ENCODE measurements at regions not wholly inside any gene's neighbourhood (a gene's known extent, or its start where the extent isn't known, plus 50 kb on each side); places are given as distances from the start of the nearest gene placed in this dataset.

DNA sequence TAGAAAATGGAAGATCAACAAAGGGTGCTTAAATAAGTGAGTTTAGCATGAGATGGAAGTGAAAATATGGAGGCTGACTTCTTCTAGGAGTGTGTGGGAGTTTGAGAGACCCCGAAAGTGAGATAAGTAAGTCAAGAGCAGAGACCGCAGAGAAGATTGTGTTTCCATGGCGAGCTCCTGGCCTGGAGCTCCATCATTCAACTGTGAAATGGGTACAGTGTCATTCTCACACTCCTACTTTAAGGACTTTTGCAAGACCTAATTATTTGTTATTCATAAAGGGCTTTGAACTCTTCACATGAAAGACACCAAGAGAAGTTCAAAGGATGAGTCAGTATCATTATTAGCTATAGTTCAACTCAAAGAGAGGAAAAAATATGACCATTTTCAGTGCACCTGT is 134.2 kb upstream of the PIK3C3 start:
- CTCF ChIA-PET, result no interaction called here
- Mint-ChIP-seq H3K27ac (no peak overlapping the region), H3K27me3 (ENCODE audit: low read depth) (no peaks in the 10 kb centered on the region), H3K9me3 (ENCODE audit: insufficient read depth) (no peaks in the 10 kb centered on the region), H3K4me1 (ENCODE audit: low read depth) (no peaks in the 10 kb centered on the region), H3K4me3 (no peak overlapping the region), H3K36me3 (ENCODE audit: low read depth) (no peaks in the 10 kb centered on the region)
- DNase-seq (no peak), ATAC-seq (no peak)
- POLR2A ChIA-PET, result no interaction called here

DNA sequence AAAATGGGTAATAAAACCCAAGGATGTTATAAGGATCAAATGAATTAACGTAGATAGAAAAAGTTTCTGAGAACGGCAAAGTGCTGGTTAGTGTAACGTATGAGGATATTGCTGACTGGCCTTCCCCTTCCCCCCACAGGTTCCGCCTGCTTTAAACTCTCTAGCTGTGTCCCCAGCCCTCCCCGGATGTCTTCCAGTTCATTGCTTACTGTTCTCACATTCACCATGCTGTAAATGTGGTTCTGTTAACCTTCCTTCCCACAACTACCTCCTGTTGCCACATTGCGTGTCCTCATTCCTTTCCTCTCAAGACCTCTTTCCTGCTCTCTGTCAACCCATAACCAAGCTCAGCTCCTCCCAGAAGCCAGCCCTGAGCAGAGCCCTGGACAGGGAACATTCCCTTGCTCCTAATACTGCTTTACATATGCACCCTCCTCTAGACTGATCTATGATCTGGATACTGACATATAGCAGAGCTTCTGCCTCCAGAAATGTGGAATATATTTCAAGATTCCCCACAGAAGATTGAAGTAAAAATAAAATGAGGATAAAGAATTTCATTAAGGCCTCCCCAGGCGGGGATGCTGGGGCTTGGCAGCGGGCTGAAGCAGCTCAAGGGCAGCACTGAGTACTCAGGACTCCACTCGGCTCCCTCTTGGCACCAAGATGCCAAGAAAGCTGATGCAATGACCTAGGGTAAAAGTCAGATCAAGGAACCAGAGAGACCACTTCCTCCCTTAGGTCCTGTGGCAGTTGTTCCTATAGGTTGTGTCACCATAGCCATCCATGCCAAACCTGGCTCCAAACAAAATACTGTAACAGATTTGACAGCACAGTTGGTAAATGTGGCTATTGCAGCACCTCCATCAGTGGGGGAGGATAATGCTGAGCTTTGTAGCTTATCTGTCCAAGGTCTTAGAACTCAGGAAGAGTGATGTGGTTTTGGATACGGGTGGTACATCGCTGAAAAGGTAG is 136.4 kb upstream of the PIK3C3 start:
- Mint-ChIP-seq H3K36me3 (ENCODE audit: low read depth) (no peaks in the 10 kb centered on the region), H3K27me3 (ENCODE audit: low read depth) (no peaks in the 10 kb centered on the region), H3K4me1 (ENCODE audit: low read depth) (no peaks in the 10 kb centered on the region), H3K4me3 (no peak overlapping the region), H3K27ac (no peak overlapping the region), H3K9me3 (ENCODE audit: insufficient read depth) (no peaks in the 10 kb centered on the region)
- DNase-seq, result no peak
- ChIA-PET CTCF (no interaction called here), POLR2A (no interaction called here)
- ATAC-seq, result no peak

DNA sequence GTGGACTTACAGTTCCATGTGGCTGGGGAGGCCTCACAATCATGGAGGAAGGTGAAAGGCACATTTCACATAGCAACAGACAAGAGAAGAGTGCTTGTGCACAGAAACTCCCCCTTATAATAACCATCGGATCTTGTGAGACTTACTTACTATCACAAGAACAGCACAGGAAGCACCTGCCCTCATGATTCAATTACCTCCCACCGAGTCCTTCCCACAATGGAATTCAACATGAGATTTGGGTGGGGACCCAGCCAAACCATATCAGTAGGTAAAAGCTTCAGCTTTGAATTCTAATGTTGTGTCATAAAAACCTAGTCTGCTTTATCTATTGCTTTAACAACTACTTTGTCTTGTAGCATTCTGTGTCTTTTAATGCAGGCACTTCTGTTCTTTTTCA is 140.4 kb upstream of the PIK3C3 start:
- H3K4me1 Mint-ChIP-seq (ENCODE audit: low read depth), result no peaks in the 10 kb centered on the region
- H3K36me3 Mint-ChIP-seq (ENCODE audit: low read depth), result no peaks in the 10 kb centered on the region
- no peak overlapping the region for H3K4me3 Mint-ChIP-seq
- no peak overlapping the region for H3K27ac Mint-ChIP-seq
- ATAC-seq (no peak), DNase-seq (no peak)
- no peaks in the 10 kb centered on the region for H3K9me3 Mint-ChIP-seq (ENCODE audit: insufficient read depth)
- POLR2A ChIA-PET, result no interaction called here
- CTCF ChIA-PET, result interaction anchor here (0.7 kb wide), 1 partner anchor 959 kb away, joined by 3 read pairs; no protein-coding TSS in a partner anchor
- H3K27me3 Mint-ChIP-seq (ENCODE audit: low read depth), result peaks cover 2% of the 10 kb centered on the region

DNA sequence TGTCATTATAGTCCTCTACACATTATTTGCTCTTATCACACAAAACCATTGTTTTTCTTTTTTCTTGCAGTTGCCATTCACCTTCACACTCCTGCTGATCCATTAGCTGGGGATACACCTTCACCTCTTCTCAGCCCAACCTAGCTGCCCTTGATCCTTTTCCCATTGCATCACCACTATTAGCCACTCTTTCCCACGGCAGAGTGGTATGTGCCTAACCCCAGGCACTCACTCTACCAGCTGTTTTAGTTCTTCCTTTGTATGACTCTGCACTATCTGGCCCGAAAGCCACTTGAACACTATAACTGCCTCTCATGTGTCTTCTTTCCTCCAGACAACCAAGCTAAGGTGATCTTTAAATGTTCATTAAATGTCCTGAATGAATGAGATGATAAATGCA is 145.4 kb upstream of the PIK3C3 start:
- no peak overlapping the region for H3K4me3 Mint-ChIP-seq
- ATAC-seq (no peak), DNase-seq (no peak)
- no peak overlapping the region for H3K27ac Mint-ChIP-seq
- no peaks in the 10 kb centered on the region for H3K36me3 Mint-ChIP-seq (ENCODE audit: low read depth)
- no peaks in the 10 kb centered on the region for H3K9me3 Mint-ChIP-seq (ENCODE audit: insufficient read depth)
- peaks cover 3% of the 10 kb centered on the region for H3K27me3 Mint-ChIP-seq (ENCODE audit: low read depth)
- ChIA-PET CTCF (no interaction called here), POLR2A (no interaction called here)
- H3K4me1 Mint-ChIP-seq (ENCODE audit: low read depth), result no peaks in the 10 kb centered on the region

DNA sequence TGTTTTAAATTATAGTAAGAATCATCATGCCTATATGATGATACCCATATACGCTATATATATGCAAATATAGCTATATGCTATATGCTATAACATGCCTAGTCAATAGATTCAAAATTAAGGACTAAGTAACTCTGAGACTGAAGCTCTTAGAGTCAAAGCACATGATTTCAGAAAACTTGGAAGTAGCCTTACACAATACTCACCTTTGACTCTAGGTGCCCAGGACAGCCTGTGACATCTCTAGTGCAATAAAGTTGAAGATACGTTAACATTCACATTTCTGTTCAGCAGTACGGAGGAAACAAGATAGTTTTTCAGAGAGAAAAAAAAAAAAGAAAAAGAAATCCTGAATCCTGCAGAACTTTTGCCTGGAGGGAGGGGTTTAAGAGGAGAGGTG is 149.7 kb upstream of the PIK3C3 start:
- POLR2A ChIA-PET, result no interaction called here
- no peaks in the 10 kb centered on the region for H3K9me3 Mint-ChIP-seq (ENCODE audit: insufficient read depth)
- DNase-seq, result no peak
- no peak for ATAC-seq
- peaks cover 3% of the 10 kb centered on the region for H3K27me3 Mint-ChIP-seq (ENCODE audit: low read depth)
- no peak overlapping the region for H3K27ac Mint-ChIP-seq
- no peaks in the 10 kb centered on the region for H3K36me3 Mint-ChIP-seq (ENCODE audit: low read depth)
- CTCF ChIA-PET, result no interaction called here
- H3K4me1 Mint-ChIP-seq (ENCODE audit: low read depth), result no peaks in the 10 kb centered on the region
- no peak overlapping the region for H3K4me3 Mint-ChIP-seq

DNA sequence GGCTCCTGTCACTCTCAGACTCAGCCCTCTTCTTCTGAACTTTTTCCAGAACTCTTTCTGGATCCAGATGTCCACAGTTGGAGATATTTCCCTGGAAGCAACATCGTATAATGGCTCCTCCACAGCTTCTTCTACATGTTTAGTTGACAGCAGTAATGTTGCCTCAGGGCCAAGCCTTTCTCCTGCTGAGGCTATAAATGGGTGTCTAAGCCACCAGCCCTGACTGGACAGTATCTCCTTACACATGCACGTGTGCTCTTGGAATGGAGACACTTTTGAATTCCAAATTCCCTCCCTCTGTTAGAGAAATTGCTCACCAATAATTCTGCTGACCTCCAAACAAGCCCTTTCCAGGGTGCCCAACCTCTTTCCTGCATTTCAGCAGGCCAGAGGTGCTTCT is 156.2 kb upstream of the PIK3C3 start:
- Mint-ChIP-seq H3K4me1 (ENCODE audit: low read depth) (no peaks in the 10 kb centered on the region), H3K4me3 (no peak overlapping the region), H3K9me3 (ENCODE audit: insufficient read depth) (no peaks in the 10 kb centered on the region), H3K27me3 (ENCODE audit: low read depth) (peaks cover 4% of the 10 kb centered on the region), H3K27ac (no peak overlapping the region), H3K36me3 (ENCODE audit: low read depth) (no peaks in the 10 kb centered on the region)
- DNase-seq, result no peak
- CTCF ChIA-PET, result no interaction called here
- POLR2A ChIA-PET, result no interaction called here
- ATAC-seq, result no peak

DNA sequence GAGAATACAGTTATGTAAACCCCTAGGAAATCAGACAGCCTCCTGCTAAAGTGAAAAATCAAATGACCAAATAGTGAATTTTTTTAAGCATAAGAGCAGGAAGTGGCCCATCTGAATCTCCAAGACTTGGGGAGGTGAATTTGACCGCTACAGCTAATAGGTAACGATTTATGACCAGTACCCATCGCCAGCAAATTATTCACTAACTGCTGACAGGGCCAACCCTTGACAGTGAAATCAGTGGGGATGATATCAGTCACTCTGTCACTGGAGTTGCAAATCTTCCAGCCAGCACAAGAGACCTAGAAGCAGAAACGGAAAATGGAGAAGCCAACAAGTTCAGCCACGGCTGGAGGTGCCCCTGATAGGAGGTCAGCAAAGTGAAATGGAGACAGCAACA is 164.3 kb upstream of the PIK3C3 start:
- Mint-ChIP-seq H3K36me3 (ENCODE audit: low read depth) (no peaks in the 10 kb centered on the region), H3K27ac (no peak overlapping the region), H3K4me3 (no peak overlapping the region), H3K9me3 (ENCODE audit: insufficient read depth) (no peaks in the 10 kb centered on the region), H3K27me3 (ENCODE audit: low read depth) (no peaks in the 10 kb centered on the region), H3K4me1 (ENCODE audit: low read depth) (no peaks in the 10 kb centered on the region)
- POLR2A ChIA-PET, result no interaction called here
- ATAC-seq, result no peak
- CTCF ChIA-PET, result no interaction called here
- DNase-seq, result no peak

DNA sequence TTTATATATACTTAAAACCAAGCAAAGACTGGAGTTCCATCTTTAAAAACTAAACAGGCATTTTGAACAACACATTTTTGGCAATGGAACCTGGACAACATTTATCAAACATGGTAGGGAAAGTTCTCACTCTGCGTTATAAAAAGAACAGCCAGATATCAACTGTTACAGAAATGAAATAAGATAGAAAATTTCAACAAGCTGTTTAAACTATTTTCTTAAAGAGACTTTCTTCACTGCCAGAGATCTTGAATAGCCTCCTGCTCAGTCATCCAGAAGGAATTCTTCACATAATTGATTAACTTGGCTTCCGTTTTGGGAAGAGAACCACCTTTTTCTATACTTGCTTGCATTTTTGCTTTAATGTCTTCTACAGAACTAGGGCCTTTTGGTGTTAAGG is 166.0 kb upstream of the PIK3C3 start:
- CTCF ChIA-PET, result no interaction called here
- ATAC-seq (no peak), DNase-seq (no peak)
- Mint-ChIP-seq H3K4me1 (ENCODE audit: low read depth) (no peaks in the 10 kb centered on the region), H3K36me3 (ENCODE audit: low read depth) (no peaks in the 10 kb centered on the region), H3K27me3 (ENCODE audit: low read depth) (no peaks in the 10 kb centered on the region), H3K27ac (no peak overlapping the region), H3K9me3 (ENCODE audit: insufficient read depth) (no peaks in the 10 kb centered on the region), H3K4me3 (no peak overlapping the region)
- POLR2A ChIA-PET, result no interaction called here

DNA sequence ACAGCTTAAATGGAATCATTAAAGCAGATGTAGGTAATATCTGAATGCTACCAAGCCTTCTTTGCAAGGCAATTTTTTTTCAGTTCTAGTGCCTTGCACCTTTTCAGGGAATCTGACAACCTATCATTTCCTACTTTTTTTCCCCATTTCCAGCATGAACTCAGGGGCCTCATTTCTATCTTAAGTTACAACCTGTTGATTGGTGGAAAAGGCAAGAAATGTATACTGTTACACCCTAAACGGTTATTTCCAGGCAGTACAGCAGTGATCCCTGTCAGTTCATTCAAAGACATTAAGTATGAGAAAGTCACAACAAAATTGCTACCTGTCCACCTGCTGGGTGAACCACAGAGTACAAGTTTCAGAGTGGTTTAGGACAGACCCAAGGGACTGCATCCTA is 171.2 kb upstream of the PIK3C3 start:
- CTCF ChIA-PET, result no interaction called here
- DNase-seq (no peak), ATAC-seq (no peak)
- POLR2A ChIA-PET, result no interaction called here
- no peaks in the 10 kb centered on the region for H3K36me3 Mint-ChIP-seq (ENCODE audit: low read depth)
- no peak overlapping the region for H3K27ac Mint-ChIP-seq
- H3K4me1 Mint-ChIP-seq (ENCODE audit: low read depth), result no peaks in the 10 kb centered on the region
- no peaks in the 10 kb centered on the region for H3K9me3 Mint-ChIP-seq (ENCODE audit: insufficient read depth)
- no peaks in the 10 kb centered on the region for H3K27me3 Mint-ChIP-seq (ENCODE audit: low read depth)
- H3K4me3 Mint-ChIP-seq, result no peak overlapping the region

DNA sequence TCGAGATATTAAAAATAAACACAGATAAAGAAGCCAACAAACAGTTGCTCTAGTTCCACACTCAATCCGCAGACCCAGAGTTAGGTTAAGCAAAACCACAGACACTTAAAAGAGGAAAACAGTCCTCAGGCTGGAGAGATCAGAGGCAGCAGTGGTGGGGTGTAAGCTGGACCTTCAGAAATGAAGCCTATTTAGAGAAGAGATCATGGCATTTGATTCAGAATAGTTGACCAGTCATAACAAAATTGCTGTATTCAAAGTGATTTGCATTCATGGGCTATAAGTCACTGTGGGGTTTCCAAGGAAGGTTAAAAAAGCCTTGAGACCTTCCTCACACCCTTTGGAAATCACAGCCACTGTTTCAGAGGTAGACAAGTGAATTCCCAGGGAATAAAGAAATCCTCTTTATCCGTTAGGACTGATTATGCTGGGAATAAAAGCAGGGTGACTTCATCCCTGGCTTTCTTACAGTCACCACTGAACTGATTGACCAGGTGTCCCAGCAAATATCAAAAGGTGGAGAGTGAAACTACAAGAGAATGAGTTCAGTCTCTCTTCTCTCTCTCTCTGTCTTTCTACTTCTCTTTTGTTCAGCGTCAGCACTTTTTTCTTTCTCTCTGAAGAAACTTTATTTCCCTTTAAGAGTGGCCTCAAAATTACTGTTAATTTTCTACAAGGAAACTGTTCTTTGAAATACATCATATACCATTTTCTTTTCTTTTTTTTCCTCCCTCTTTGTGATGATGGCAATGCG is 171.8 kb upstream of the PIK3C3 start:
- Mint-ChIP-seq H3K36me3 (ENCODE audit: low read depth) (no peaks in the 10 kb centered on the region), H3K4me1 (ENCODE audit: low read depth) (no peaks in the 10 kb centered on the region), H3K27ac (no peak overlapping the region), H3K9me3 (ENCODE audit: insufficient read depth) (no peaks in the 10 kb centered on the region), H3K27me3 (ENCODE audit: low read depth) (no peaks in the 10 kb centered on the region), H3K4me3 (no peak overlapping the region)
- ATAC-seq (no peak), DNase-seq (no peak)
- ChIA-PET CTCF (no interaction called here), POLR2A (no interaction called here)

DNA sequence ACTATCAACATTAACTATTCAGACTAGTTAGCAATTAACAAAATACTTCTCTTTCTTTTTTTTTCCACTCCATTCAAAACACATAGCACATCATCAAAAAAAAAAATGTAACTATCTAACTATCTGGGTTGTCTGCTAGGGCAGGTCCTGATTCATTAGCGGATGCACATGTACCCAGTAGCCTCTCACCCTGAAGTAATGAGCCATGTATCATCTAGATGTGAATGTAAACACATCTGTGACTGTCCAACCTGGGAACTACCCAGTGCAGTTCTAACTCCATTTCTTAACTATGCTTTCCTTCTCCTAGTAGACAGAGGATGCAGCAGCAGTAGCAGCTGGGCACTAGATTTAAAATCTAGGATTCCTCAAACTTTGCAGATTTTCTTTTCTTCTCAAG is 183.1 kb upstream of the PIK3C3 start:
- ChIA-PET POLR2A (no interaction called here), CTCF (no interaction called here)
- Mint-ChIP-seq H3K4me1 (ENCODE audit: low read depth) (no peaks in the 10 kb centered on the region), H3K4me3 (no peak overlapping the region), H3K27ac (no peak overlapping the region), H3K9me3 (ENCODE audit: insufficient read depth) (no peaks in the 10 kb centered on the region), H3K36me3 (ENCODE audit: low read depth) (no peaks in the 10 kb centered on the region), H3K27me3 (ENCODE audit: low read depth) (no peaks in the 10 kb centered on the region)
- DNase-seq (no peak), ATAC-seq (no peak)

DNA sequence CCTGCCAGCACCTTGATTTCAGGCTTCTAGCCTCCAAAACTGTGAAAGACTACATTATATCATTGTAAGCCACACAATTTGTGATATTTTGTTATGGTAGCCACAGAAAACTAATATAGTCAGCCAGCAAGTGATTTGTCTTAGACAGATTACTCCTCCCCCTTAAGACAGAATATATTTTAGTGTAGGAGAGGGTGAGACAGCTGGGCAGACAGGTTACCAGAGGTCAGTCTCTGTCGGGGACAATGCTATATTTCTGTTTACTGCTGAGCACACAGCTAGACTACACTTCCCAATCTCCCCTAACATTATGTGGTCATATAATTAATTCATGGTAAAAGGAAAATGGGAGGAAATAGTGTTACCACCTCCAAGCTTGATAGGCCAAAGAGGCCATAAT is 185.8 kb upstream of the PIK3C3 start:
- Mint-ChIP-seq H3K36me3 (ENCODE audit: low read depth) (no peaks in the 10 kb centered on the region), H3K27me3 (ENCODE audit: low read depth) (no peaks in the 10 kb centered on the region), H3K27ac (no peak overlapping the region), H3K9me3 (ENCODE audit: insufficient read depth) (no peaks in the 10 kb centered on the region), H3K4me1 (ENCODE audit: low read depth) (no peaks in the 10 kb centered on the region), H3K4me3 (no peak overlapping the region)
- ChIA-PET POLR2A (no interaction called here), CTCF (no interaction called here)
- ATAC-seq (no peak), DNase-seq (no peak)
